NCI-H748 treated with DMSO at 0.1 percent for 48 hours (cell line): ENCODE measurements at regions not wholly inside any gene's neighbourhood (a gene's known extent, or its start where the extent isn't known, plus 50 kb on each side); places are given as distances from the start of the nearest gene placed in this dataset.

ENCODE experiments used
- DNase-seq: peaks from one replicate; lab custom pipeline; 2025; lab: John Stamatoyannopoulos, UW

DNA sequence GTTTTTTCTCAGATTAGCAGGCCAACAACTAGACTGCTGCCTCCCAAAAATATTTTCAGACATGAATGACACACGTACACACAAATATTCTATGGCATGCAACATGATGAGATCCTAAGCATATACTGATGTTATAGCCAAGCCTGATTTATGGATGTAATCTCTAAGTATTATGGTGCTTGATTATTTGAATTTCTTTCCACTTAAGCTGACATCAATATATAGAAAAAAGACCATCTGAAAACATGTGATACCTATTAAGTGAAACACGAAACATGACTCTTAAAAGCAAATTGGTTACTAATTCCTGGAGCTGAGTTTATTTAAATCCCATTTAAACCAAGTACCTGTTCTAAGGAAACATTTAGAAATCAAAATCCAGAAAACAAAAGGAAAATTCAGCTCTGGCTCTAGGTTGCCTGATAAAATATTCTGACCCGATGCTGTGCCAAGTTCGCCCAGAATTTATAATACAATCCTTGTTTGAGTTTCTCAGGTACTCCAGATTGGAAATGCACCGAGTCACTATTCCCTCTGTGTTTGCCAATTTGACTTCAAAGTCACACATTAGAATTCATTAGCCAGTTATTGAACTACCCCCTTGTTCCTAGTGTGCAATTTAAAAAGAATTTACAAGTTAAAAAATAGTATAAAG is 548.6 kb downstream of the CSNK1G3 start:
- no peak for DNase-seq

DNA sequence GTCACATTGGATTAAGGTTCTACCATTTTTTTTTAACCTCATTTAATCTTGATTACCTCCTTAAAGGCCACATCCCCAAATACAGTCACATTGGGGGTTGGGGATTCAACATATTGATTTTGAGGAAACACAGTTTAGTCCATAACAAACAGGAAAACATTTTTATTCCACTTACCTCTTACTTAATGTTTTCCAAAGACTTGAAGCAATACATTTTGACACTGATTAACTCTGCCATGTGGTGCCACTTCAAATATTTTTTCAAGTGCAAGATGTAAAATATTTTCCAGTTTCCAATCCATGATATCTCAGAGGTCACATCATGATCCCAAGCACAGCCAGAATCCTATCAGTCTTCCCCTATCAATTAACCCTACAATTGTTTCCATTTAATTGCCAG is 548.0 kb downstream of the CSNK1G3 start:
- no peak for DNase-seq

DNA sequence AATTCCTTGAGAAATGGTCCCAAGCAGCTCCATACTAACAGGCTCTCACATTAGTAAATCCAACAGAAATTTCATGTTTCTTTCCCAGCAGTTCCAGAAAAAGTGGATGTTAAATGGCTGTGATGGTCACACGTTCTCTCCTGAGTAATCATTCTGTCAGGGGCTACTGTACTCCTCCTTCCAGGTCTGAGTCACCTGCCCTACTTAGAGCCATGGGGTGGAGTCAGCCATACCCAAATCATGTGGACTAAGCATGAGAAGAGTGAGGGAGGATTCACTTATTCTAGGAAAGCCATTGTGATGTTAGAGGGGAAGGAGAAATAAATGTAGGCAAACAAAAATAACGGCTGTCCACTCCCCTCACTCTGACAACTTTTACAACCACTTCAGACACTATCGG is 547.2 kb downstream of the CSNK1G3 start:
- no peak for DNase-seq

GRCh38 chr5:124057724-124058231 is 545.8 kb downstream of the CSNK1G3 start:
- no peak for DNase-seq

GRCh38 chr5:124056991-124057723 is 545.2 kb downstream of the CSNK1G3 start:
- DNase-seq = peak; percentile 77

- no peak for DNase-seq
These were observed 544.5 kb downstream of the CSNK1G3 start for GRCh38 chr5:124056326-124056990.

DNA sequence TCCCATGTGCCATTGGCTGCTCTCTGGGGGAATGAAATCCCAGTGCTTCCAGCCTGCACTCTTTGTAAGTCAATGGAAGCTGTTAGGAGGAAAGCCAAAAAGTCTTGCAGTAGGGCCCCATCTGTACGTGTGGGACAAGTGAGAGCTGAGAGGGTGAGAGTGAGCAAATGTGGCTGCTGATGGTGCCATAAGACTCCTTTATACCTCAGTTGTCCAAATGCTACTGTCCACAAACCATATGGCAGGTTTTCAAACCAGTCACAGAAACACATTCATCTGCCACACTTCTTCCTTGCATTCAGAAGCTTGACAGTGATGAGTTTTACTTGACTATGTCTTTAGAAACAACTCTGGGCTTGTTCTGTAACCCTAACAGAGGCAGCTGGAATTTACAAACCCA is 543.8 kb downstream of the CSNK1G3 start:
- DNase-seq = no peak

DNA sequence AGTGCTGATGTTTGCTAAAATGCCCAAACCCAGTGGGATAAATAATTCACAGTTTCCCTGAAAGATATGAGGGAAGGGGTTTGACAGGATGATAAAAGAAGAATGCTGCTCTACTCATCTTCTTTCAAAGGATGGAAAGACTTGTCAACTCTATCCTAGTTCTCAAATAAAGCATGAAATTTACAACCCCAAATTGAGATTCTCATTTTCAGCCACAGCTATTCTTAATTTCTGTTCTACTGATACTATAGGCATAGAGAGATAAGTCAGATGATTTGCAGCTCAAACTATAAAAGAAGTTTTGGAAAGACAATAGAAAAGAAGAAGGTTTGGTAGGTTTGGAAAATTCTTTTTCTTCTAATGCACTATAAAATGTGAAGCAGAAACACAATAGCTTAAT is 542.6 kb downstream of the CSNK1G3 start:
- no peak for DNase-seq

DNA sequence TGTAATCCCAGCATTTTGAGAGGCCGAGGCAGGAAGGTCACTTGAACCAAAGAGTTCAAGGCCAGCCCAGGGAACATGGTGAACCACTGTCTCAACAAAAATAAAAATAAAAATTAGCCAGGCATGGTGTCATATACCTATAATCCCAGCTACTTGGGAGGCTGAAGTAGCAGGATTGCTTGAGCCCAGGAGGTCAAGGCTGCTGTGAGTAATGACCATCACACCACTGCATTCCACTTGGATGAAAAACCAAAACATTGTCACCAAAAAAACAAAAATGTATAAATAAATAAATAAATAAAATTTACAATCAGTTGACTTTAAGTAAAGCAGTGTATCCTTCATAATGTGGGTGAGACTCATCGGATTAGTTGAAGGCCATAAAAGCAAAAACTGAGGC is 541.4 kb downstream of the CSNK1G3 start:
- DNase-seq = no peak

GRCh38 chr5:124052201-124052600 is 540.2 kb downstream of the CSNK1G3 start:
- DNase-seq = no peak

DNA sequence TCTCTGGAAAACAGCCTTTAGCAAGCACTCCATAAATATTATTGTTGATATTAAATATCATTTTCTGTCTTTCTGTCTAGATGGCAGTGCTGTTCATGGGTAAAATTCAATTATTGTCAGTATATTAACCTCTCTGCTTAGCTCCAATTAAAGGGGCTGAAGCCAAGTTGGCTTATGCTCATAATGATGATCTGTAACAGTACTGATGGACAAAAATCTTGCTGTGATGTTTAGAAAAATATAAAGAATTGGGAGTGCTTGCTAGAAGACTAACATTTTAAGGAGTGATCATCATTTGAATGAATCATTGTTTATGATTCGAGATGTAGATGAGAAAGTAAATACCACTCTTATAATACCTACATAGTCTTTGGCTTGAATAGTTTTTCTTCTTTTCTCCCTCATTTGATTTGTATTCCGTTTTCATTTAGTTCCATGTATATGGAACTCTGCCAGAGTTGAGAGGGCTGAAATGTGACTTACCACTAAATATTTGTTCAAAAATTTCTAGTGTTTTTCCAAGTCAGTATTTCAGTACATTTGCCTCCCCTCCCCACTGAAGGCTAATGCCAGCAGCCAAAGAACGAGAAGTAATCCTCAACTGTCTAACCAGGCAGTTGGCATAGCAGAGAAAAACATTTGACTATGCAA is 538.3 kb downstream of the CSNK1G3 start:
- no peak for DNase-seq

GRCh38 chr5:124045412-124045811 is 533.4 kb downstream of the CSNK1G3 start:
- no peak for DNase-seq

- no peak for DNase-seq
These were observed 532.6 kb downstream of the CSNK1G3 start for GRCh38 chr5:124044613-124045012.

DNA sequence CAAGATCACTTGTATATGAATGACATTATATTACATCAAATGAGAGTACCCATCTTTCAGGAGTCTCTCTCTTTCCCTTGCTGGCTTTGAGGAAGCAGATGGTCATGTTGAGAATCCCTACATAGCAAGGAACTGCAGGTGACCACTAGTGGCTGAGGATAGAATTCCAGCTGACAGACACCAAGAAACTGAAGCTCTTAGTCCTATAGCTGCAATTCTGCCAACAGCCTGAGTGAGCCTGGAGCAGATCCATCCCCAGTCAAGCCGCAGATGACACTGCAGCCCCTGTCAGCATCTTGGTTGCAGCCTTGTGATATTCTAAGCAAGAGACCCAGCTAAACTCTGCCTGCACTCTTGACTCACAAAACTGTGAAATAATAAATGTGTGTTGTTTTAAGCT is 531.5 kb downstream of the CSNK1G3 start:
- DNase-seq = no peak

GRCh38 chr5:124040799-124041198 is 528.8 kb downstream of the CSNK1G3 start:
- no peak for DNase-seq

- no peak for DNase-seq
These were observed 527.4 kb downstream of the CSNK1G3 start for GRCh38 chr5:124039410-124039809.

GRCh38 chr5:124036786-124037185 is 524.8 kb downstream of the CSNK1G3 start:
- DNase-seq = no peak

DNA sequence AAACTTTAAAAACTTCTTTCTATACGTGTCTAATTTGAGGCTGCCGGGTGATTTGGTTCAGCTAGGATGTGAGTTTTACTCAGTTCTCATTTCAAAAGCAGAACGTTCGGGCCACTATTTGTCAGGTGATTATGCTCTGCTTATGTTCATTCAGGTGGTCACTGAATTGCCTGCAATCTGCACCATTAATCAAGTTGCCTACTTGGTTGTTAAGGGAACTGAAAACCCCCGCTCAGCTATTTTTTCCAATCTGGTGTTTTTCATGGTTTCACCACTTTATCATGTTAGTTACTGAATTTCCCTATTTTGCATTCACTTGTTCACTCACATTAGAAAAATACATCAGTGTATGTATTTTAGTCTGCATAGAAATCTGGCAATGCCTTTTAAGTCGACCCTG is 523.0 kb downstream of the CSNK1G3 start:
- DNase-seq = no peak

DNA sequence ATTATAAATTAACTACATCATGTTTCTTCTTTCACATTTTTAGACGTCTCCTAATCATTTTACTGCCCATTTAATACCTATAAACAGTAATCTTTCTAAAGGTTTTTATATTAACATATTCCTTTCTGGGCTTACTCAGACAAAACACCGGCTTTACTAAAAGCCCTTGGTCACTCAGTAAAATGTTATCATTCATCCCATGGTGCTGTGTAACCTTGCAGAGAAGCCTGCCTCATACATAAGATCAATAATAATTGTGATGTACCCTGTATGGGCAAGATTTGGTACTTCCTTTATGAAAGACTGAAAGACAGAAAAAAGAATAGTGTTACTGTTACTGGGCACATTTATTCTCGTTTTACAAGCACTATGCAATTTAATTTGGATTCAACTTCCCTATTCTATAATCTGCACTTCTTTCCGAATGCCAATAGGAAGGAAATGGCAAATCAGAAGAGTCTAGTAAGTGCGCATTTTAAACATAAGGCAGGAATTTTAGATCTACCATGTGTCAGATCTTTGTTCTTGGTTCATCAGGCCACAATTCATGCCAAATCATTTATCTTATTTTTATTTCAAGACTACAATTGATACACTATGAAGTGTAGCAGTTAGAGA is 522.2 kb downstream of the CSNK1G3 start:
- DNase-seq = no peak

DNA sequence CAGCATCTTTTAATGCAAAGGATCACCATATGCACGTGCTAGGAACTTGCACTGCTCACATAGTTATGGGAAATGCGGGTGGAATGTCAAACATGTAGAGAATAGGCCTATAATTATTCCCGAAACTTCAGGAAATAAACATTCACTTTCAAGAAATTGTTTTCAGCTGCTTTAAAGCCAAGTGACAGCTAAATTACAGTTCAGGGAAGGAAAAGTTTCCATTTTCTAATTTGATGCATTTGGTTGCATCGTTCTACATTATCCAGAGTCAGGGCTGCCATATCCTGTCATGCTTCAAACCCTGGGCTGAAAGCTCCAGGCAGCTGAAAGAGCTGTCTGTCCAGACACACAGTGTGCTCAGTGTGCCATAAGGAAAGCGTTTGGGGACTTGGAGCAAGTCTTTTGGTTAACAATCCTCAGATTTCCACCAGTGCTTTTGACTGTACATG is 518.1 kb downstream of the CSNK1G3 start:
- DNase-seq = no peak

GRCh38 chr5:124027441-124027840 is 515.5 kb downstream of the CSNK1G3 start:
- no peak for DNase-seq

DNA sequence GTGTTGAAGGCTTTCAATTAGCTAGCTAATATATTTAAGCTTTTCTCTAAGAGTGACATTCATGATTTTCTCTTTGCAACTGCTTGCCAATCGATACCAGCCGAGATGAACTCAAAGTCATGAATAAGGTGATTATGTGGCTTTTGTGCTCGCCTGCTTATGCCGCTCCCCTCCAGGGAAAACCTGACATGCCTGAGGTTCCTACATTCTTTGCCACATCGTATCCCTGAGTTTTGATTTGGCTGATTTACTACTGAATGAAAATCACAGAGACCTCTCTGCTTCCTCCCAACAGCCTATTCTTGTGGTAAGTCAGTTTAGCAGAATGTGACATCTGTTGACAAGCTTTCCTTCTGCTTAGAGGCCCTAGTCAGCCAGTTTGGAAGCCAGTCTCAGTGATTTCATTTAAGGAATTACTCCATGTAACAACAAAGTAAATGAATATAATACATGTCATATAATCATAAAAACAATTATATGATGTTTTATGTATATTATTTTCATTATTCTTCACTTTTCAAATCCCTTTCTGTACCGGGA is 513.4 kb downstream of the CSNK1G3 start:
- no peak for DNase-seq
